DOHH2 (cell line): ENCODE measurements at regions not wholly inside any gene's neighbourhood (a gene's known extent, or its start where the extent isn't known, plus 50 kb on each side); places are given as distances from the start of the nearest gene placed in this dataset.

Source experiments
- H3F3A ChIP-seq: fragments of 200-600 bp; sonication (generic), shearing (Covaris generic); 2 replicates; pipeline ENCODE4 v1.6.0; 2016; ENCODE audit warnings: antibody characterized with exemption, mild to moderate bottlenecking; ENCODE audit not compliant: control insufficient read depth, insufficient read depth
- H3K27ac ChIP-seq: fragments of 200-600 bp; sonication (generic); 2 replicates; pipeline ENCODE4 v1.5.1; 2014; ENCODE audit warnings: low read depth, mild to moderate bottlenecking, low read length, moderate library complexity
- H3K27me3 ChIP-seq: fragments of 200-600 bp; sonication (generic); 2 replicates; pipeline ENCODE4 v1.6.1; 2014; ENCODE audit warnings: mild to moderate bottlenecking, low read length, mixed read lengths; ENCODE audit not compliant: control insufficient read depth
- H3K36me3 ChIP-seq: fragments of 200-600 bp; sonication (generic); 2 replicates; pipeline ENCODE4 v1.6.1; 2014; ENCODE audit warnings: mild to moderate bottlenecking, low read length, moderate library complexity, mixed read lengths; ENCODE audit not compliant: control insufficient read depth
- H3K4me1 ChIP-seq: fragments of 200-600 bp; sonication (generic); 2 replicates; pipeline ENCODE4 v1.6.1; 2014; ENCODE audit warnings: mild to moderate bottlenecking, low read length, mixed read lengths; ENCODE audit not compliant: control insufficient read depth
- H3K4me2 ChIP-seq: fragments of 200-600 bp; sonication (generic); 2 replicates; pipeline ENCODE4 v1.6.0; 2014; ENCODE audit warnings: mild to moderate bottlenecking, low read length, moderate library complexity
- H3K4me3 ChIP-seq: fragments of 200-600 bp; sonication (generic); 2 replicates; pipeline ENCODE4 v1.5.1; 2014; ENCODE audit warnings: mild to moderate bottlenecking, low read length, mixed read lengths
- H3K79me2 ChIP-seq: fragments of 200-600 bp; sonication (generic); 2 replicates; pipeline ENCODE4 v1.6.1; 2014; ENCODE audit warnings: mild to moderate bottlenecking, low read length, mixed read lengths; ENCODE audit not compliant: control insufficient read depth
- H3K9me2 ChIP-seq: fragments of 200-600 bp; sonication (generic); replicated peaks from 2 replicates; pipeline ENCODE4 v1.6.1; 2014; ENCODE audit warnings: mild to moderate bottlenecking, low read length, mixed read lengths; ENCODE audit not compliant: control insufficient read depth
- H3K9me3 ChIP-seq: fragments of 200-600 bp; sonication (generic); 2 replicates; pipeline ENCODE4 v1.6.1; 2014; ENCODE audit warnings: antibody characterized with exemption, low read length, mixed read lengths; ENCODE audit not compliant: control insufficient read depth, insufficient read depth
- H4K20me1 ChIP-seq: fragments of 200-600 bp; sonication (generic); 2 replicates; pipeline ENCODE4 v1.6.0; 2014; ENCODE audit warnings: low read depth, mild to moderate bottlenecking, antibody characterized with exemption, low read length, moderate library complexity; ENCODE audit not compliant: control insufficient read depth, insufficient read depth
- EZH2phosphoT487 ChIP-seq: fragments of 200-600 bp; sonication (generic); IDR thresholded peaks from 2 replicates; pipeline ENCODE4 v1.6.1; 2017; ENCODE audit warnings: borderline replicate concordance, mild to moderate bottlenecking, antibody characterized with exemption, low read length, moderate library complexity, mixed read lengths
- TF ChIP-seq, protein P1 (sequence below): fragments of 200-600 bp; sonication (generic); IDR thresholded peaks from one replicate; pipeline ENCODE4 v1.5.1; 2014; ENCODE audit warnings: antibody characterized with exemption, mild to moderate bottlenecking, low read depth, low read length; ENCODE audit not compliant: poor library complexity, severe bottlenecking

DNA sequence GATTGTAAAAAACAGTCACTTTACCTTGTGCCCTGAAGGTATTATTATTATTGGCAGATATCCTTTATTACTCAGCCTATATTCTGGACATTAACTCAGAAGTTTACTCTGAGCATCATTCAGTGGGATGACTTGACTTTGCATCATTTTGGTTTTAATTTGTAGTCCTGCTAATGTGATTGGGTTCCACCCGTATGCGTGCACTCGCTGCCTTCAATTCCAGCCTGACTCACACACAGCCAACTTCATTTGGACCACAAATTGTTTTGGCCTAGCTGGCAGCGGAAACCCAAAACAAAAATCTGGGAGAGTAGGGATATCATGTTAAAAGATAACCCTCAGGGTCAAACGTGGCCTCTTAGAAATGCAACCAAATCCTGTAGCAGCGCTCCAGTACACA, 704.4 kb upstream of the SLC35B3 start:
- Histone ChIP-seq H3K9me3 (no peaks in the 10 kb centered on the region), H4K20me1 (no peaks in the 10 kb centered on the region), H3K79me2 (no peaks in the 10 kb centered on the region), H3K4me1 (no peaks in the 10 kb centered on the region), H3K36me3 (no peaks in the 10 kb centered on the region), H3K27me3 (no peaks in the 10 kb centered on the region), H3F3A (no peaks in the 10 kb centered on the region), H3K27ac (no peak overlapping the region), H3K4me3 (no peak overlapping the region), H3K4me2 (no peak overlapping the region), H3K9me2 (no peaks in the 10 kb centered on the region)
- no peak for TF ChIP-seq EZH2phosphoT487
- TF ChIP-seq, protein P1, sequence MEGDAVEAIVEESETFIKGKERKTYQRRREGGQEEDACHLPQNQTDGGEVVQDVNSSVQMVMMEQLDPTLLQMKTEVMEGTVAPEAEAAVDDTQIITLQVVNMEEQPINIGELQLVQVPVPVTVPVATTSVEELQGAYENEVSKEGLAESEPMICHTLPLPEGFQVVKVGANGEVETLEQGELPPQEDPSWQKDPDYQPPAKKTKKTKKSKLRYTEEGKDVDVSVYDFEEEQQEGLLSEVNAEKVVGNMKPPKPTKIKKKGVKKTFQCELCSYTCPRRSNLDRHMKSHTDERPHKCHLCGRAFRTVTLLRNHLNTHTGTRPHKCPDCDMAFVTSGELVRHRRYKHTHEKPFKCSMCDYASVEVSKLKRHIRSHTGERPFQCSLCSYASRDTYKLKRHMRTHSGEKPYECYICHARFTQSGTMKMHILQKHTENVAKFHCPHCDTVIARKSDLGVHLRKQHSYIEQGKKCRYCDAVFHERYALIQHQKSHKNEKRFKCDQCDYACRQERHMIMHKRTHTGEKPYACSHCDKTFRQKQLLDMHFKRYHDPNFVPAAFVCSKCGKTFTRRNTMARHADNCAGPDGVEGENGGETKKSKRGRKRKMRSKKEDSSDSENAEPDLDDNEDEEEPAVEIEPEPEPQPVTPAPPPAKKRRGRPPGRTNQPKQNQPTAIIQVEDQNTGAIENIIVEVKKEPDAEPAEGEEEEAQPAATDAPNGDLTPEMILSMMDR: no peak

DNA sequence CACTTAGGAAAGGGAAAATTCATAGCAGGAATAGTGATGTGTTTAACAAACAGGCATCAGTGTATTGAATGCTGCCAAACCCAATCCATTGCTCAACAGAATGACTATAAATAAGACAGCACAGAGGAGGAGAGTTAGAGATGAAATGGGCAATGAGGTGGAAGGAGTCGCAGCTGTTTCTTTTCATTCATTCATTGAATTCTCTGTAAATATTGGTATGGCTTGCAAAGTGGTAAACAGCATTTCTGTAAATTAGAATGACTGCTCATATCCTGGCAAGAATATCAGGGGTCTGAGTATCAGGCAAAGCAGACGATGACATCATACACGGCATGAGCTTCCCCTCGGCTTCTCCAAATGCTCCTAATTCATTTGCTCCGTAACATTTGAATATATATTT, 703.6 kb upstream of the SLC35B3 start:
- Histone ChIP-seq H3K4me1 (no peaks in the 10 kb centered on the region), H3K36me3 (no peaks in the 10 kb centered on the region), H3F3A (no peaks in the 10 kb centered on the region), H3K9me3 (no peaks in the 10 kb centered on the region), H3K4me3 (no peak overlapping the region), H3K27me3 (no peaks in the 10 kb centered on the region), H3K9me2 (no peaks in the 10 kb centered on the region), H3K79me2 (no peaks in the 10 kb centered on the region), H4K20me1 (no peaks in the 10 kb centered on the region), H3K27ac (no peak overlapping the region), H3K4me2 (no peak overlapping the region)
- no peak for TF ChIP-seq EZH2phosphoT487
- TF ChIP-seq, protein P1: no peak

GRCh38 chr6:9136141-9136822, 700.9 kb upstream of the SLC35B3 start:
- H3K4me2 ChIP-seq: no peak overlapping the region
- no peak overlapping the region for H3K27ac ChIP-seq
- H4K20me1 ChIP-seq: no peaks in the 10 kb centered on the region
- no peaks in the 10 kb centered on the region for H3F3A ChIP-seq
- H3K36me3 ChIP-seq: no peaks in the 10 kb centered on the region
- H3K4me1 ChIP-seq: no peaks in the 10 kb centered on the region
- H3K79me2 ChIP-seq: no peaks in the 10 kb centered on the region
- TF ChIP-seq EZH2phosphoT487: no peak
- TF ChIP-seq, protein P1: no peak
- H3K9me3 ChIP-seq: no peaks in the 10 kb centered on the region
- H3K9me2 ChIP-seq: no peaks in the 10 kb centered on the region
- H3K27me3 ChIP-seq: no peaks in the 10 kb centered on the region
- H3K4me3 ChIP-seq: no peak overlapping the region
